GM19240 (cell line): ENCODE measurements at regions not wholly inside any gene's neighbourhood (a gene's known extent, or its start where the extent isn't known, plus 50 kb on each side); places are given as distances from the start of the nearest gene placed in this dataset.

Experiments used
- DNase-seq: peaks from one replicate; pipeline ENCODE4 v3.0.0; 2011; ENCODE audit warnings: low spot score; ENCODE audit not compliant: insufficient read length

GRCh38 chr11:32316232-32316631 is 119.1 kb downstream of the WT1 start:
- DNase-seq, result no peak

- no peak for DNase-seq
Observed at GRCh38 chr11:32316858-32317642, 118.3 kb downstream of the WT1 start.

GRCh38 chr11:32317643-32318042 is 117.7 kb downstream of the WT1 start:
- no peak for DNase-seq

GRCh38 chr11:32318071-32319055 is 117.0 kb downstream of the WT1 start:
- DNase-seq, result no peak

GRCh38 chr11:32323814-32324130 is 111.6 kb downstream of the WT1 start:
- DNase-seq, result no peak

GRCh38 chr11:32325187-32325586 is 110.2 kb downstream of the WT1 start:
- no peak for DNase-seq

- no peak for DNase-seq
Observed at GRCh38 chr11:32325725-32326124, 109.6 kb downstream of the WT1 start.

GRCh38 chr11:32326522-32326921 is 108.8 kb downstream of the WT1 start:
- no peak for DNase-seq

GRCh38 chr11:32328392-32328791 is 106.9 kb downstream of the WT1 start:
- no peak for DNase-seq

- no peak for DNase-seq
Observed at GRCh38 chr11:32331098-32331497, 104.2 kb downstream of the WT1 start.

GRCh38 chr11:32331792-32332191 is 103.5 kb downstream of the WT1 start:
- DNase-seq, result no peak

- no peak for DNase-seq
Observed at GRCh38 chr11:32332990-32333319, 102.4 kb downstream of the WT1 start.

- no peak for DNase-seq
Observed at GRCh38 chr11:32333320-32333991, 101.9 kb downstream of the WT1 start.

- DNase-seq, result no peak
Observed at GRCh38 chr11:32334822-32335221, 100.5 kb downstream of the WT1 start.
